ENCODE measurements at regions not wholly inside any gene's neighbourhood (a gene's known extent, or its start where the extent isn't known, plus 50 kb on each side); places are given as distances from the start of the nearest gene placed in this dataset.

- TF ChIP-seq POLR2AphosphoS5 (IDR thresholded peaks at IDR 0.05) (no peak), POLR2A (IDR thresholded peaks at IDR 0.05; ENCODE audit: low read depth) (no peak), CTCF (IDR thresholded peaks at IDR 0.05) (no peak), EP300 (IDR thresholded peaks at IDR 0.05) (no peak)
Measured at GRCh38 chrX:13194291-13195103, 125.4 kb downstream of the ATXN3L start.
